ENCODE measurements at regions not wholly inside any gene's neighbourhood (a gene's known extent, or its start where the extent isn't known, plus 50 kb on each side); places are given as distances from the start of the nearest gene placed in this dataset.

- DNase-seq (ENCODE audit: low spot score), result no peak
These were observed 360.1 kb downstream of the TNS3 start for GRCh38 chr7:47221826-47222225.

GRCh38 chr7:47218378-47219176 lies 363.3 kb downstream of the TNS3 start:
- no peak for DNase-seq (ENCODE audit: low spot score)

GRCh38 chr7:47217570-47218360 lies 364.1 kb downstream of the TNS3 start:
- no peak for DNase-seq (ENCODE audit: low spot score)

- no peak for DNase-seq (ENCODE audit: low spot score)
These were observed 364.8 kb downstream of the TNS3 start for GRCh38 chr7:47217086-47217485.

- DNase-seq (ENCODE audit: low spot score), result no peak
These were observed 365.5 kb downstream of the TNS3 start for GRCh38 chr7:47216439-47216838.

- DNase-seq (ENCODE audit: low spot score), result no peak
These were observed 366.3 kb downstream of the TNS3 start for GRCh38 chr7:47215640-47216039.

- no peak for DNase-seq (ENCODE audit: low spot score)
These were observed 366.9 kb downstream of the TNS3 start for GRCh38 chr7:47215049-47215448.

GRCh38 chr7:47213276-47213675 lies 368.6 kb downstream of the TNS3 start:
- DNase-seq (ENCODE audit: low spot score), result no peak

- DNase-seq (ENCODE audit: low spot score), result peak; percentile 31
These were observed 370.4 kb downstream of the TNS3 start for GRCh38 chr7:47211519-47211973.

- DNase-seq (ENCODE audit: low spot score), result no peak
These were observed 371.5 kb downstream of the TNS3 start for GRCh38 chr7:47210281-47210854.

- no peak for DNase-seq (ENCODE audit: low spot score)
These were observed 374.0 kb downstream of the TNS3 start for GRCh38 chr7:47207956-47208355.

- DNase-seq (ENCODE audit: low spot score), result no peak
These were observed 377.2 kb downstream of the TNS3 start for GRCh38 chr7:47204709-47205108.

GRCh38 chr7:47202146-47202783 lies 379.6 kb downstream of the TNS3 start:
- DNase-seq (ENCODE audit: low spot score), result no peak

GRCh38 chr7:47198159-47198558 lies 383.8 kb downstream of the TNS3 start:
- no peak for DNase-seq (ENCODE audit: low spot score)

- no peak for DNase-seq (ENCODE audit: low spot score)
These were observed 384.4 kb downstream of the TNS3 start for GRCh38 chr7:47197486-47197885.

GRCh38 chr7:47196737-47197136 lies 385.2 kb downstream of the TNS3 start:
- no peak for DNase-seq (ENCODE audit: low spot score)

GRCh38 chr7:47196106-47196645 lies 385.7 kb downstream of the TNS3 start:
- no peak for DNase-seq (ENCODE audit: low spot score)

- peak; percentile 37 for DNase-seq (ENCODE audit: low spot score)
These were observed 386.3 kb downstream of the TNS3 start for GRCh38 chr7:47195641-47196040.

GRCh38 chr7:47194516-47195057 lies 387.3 kb downstream of the TNS3 start:
- DNase-seq (ENCODE audit: low spot score), result no peak

- DNase-seq (ENCODE audit: low spot score), result no peak
These were observed 388.9 kb downstream of the TNS3 start for GRCh38 chr7:47192978-47193377.

- DNase-seq (ENCODE audit: low spot score), result no peak
These were observed 390.0 kb downstream of the TNS3 start for GRCh38 chr7:47191876-47192291.

All from SK-N-DZ (cell line).